Left lung (tissue), 4 donors: ENCODE measurements at regions not wholly inside any gene's neighbourhood (a gene's known extent, or its start where the extent isn't known, plus 50 kb on each side); places are given as distances from the start of the nearest gene placed in this dataset.

ENCODE experiments used
- ATAC-seq: fragments of 200-7000 bp; cut with Tn5 transposase; one replicate; pipeline ENCODE4 v1.9.1; 2020; ENCODE audit warnings: moderate library complexity
- DNase-seq, 4 donors: peaks; one replicate each; pipeline ENCODE4 v3.0.0-alpha.2; 2013 to 2020
- H3K27ac ChIP-seq, 2 donors: fragments of 200-600 bp; sonication (generic) in 1 of 2; one replicate each; pipeline versions ENCODE4 v1.5.0 to v1.8.0; 2020 to 2021
- H3K27me3 ChIP-seq, 2 donors: fragments of 200-600 bp; sonication (generic) in 1 of 2; one replicate each; pipeline versions ENCODE4 v1.5.0 to v1.8.0; 2020 to 2021
- H3K36me3 ChIP-seq, 2 donors: fragments of 200-600 bp; sonication (generic) in 1 of 2; one replicate each; pipeline versions ENCODE4 v1.5.0 to v1.8.0; 2020 to 2021
- H3K4me1 ChIP-seq, 2 donors: fragments of 200-600 bp; one replicate each; pipeline ENCODE4 v1.8.0; 2021
- H3K4me3 ChIP-seq, 2 donors: fragments of 200-600 bp; sonication (generic) in 1 of 2; one replicate each; pipeline versions ENCODE4 v1.5.0 to v1.8.0; 2020 to 2021; ENCODE audit warnings: mild to moderate bottlenecking in 1 of 2
- H3K9me3 ChIP-seq, 2 donors: fragments of 200-600 bp; sonication (generic) in 1 of 2; one replicate each; pipeline versions ENCODE4 v1.5.0 to v1.8.0; 2020 to 2021
- CTCF ChIP-seq, 2 donors: fragments of 200-600 bp; sonication (generic) in 1 of 2; IDR thresholded peaks; one replicate each; pipeline versions ENCODE4 v1.5.0 to v1.8.0; 2021; ENCODE audit warnings: antibody characterized with exemption in 2 of 2
- intact Hi-C, 2 donors: fragments of 100-400 bp; cut with DNase I; formaldehyde crosslinking; loops; one replicate each; pipeline versions ENCODE4 v1.11.2 to v1.14.2; 2022
- donor health status: DM: no; HTN: yes; CAD: no.
- donor health status: DM: no; HTN: no; CAD: no.

DNA sequence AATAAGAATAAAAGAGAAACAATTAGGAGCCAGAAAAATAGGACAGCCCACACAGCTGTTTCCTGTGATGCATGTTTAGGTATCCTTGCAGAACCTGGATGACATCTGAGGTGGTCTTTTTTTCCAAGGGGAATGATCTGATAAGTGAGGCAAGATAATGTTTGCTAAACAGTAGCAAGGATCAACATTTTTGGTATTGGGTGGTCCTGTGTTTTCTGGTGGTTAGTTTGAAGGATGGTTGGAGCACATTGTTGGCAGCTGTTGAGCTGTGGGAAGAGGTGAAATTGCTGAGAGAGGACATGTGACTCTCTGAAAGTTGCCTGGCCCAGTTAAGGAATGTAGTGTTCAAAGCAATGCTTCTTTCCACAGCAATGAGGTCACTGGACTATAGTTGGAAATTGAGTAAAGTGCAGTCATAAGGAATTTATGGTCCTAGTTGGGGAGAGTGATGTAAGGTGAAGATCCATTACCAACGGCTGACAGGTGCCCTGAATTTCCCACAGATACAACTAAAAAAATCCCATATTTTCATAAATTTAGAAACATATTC is 270.2 kb upstream of the IMPG1 start:
- no peak for ATAC-seq
- Histone ChIP-seq H3K9me3 (no peaks in the 10 kb centered on the region), H3K4me3 (no peak overlapping the region), H3K36me3 (no peaks in the 10 kb centered on the region), H3K27me3 (no peaks in the 10 kb centered on the region), H3K4me1 (no peaks in the 10 kb centered on the region), H3K27ac (no peak overlapping the region)
- DNase-seq, result no peak
- intact Hi-C loops, result no loop called here
- no peak for TF ChIP-seq CTCF (IDR thresholded peaks at IDR 0.05)

DNA sequence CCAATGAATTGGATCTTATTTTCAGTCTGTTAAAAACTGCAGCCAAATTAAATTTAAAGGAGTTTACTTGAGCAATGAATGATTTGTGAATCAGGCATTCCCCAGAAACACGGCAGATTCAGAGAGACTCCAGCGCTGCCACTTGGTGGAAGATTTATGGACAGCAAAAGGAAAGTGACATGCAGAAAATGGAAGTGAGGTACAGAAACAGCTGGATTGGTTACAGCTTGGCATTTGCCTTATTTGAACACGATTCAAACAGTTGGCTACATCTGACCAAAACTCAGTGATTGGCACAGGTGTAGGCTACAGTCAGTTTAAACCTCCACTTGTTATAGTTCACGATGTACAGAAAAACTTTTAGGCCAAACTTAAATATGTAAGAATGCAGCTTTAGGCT is 257.6 kb upstream of the IMPG1 start:
- Histone ChIP-seq H3K27ac (no peak overlapping the region), H3K4me1 (no peaks in the 10 kb centered on the region), H3K9me3 (peaks cover 0 to 18% of the 10 kb centered on the region in 2 donors), H3K4me3 (no peak overlapping the region), H3K36me3 (no peaks in the 10 kb centered on the region), H3K27me3 (no peaks in the 10 kb centered on the region)
- no peak for TF ChIP-seq CTCF (IDR thresholded peaks at IDR 0.05)
- intact Hi-C loops, result no loop called here
- DNase-seq (no peak), ATAC-seq (no peak)

DNA sequence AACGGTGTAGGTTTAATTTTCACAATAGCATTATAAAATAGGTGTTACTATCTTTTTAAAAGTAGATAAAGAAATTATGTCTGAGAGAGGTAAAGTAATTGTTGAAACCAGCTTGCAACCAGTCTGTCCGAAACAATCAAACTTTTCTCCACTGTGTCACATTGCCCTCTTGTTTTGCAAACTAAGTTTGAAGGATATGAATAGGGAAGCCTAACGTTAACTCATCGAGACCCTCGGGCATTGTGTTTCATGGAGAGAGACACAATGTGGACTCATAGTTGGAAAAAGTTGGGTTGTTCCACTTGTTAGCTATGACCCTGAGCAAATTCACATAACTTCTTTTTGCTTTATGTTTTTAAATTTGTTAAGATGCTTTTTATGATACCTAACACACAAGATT is 254.4 kb upstream of the IMPG1 start:
- intact Hi-C loops, result no loop called here
- Histone ChIP-seq H3K27ac (no peak overlapping the region), H3K4me1 (no peaks in the 10 kb centered on the region), H3K9me3 (peaks cover 0 to 14% of the 10 kb centered on the region in 2 donors), H3K36me3 (no peaks in the 10 kb centered on the region), H3K27me3 (no peaks in the 10 kb centered on the region), H3K4me3 (no peak overlapping the region)
- DNase-seq (no peak), ATAC-seq (no peak)
- TF ChIP-seq CTCF (IDR thresholded peaks at IDR 0.05), result no peak
